ENCODE measurements at regions not wholly inside any gene's neighbourhood (a gene's known extent, or its start where the extent isn't known, plus 50 kb on each side); places are given as distances from the start of the nearest gene placed in this dataset.
"Not testable (repeated sequence)": the region's sequence is repeated elsewhere in the genome, so short reads cannot be mapped to it uniquely, and the experiment has no call there.

DNA sequence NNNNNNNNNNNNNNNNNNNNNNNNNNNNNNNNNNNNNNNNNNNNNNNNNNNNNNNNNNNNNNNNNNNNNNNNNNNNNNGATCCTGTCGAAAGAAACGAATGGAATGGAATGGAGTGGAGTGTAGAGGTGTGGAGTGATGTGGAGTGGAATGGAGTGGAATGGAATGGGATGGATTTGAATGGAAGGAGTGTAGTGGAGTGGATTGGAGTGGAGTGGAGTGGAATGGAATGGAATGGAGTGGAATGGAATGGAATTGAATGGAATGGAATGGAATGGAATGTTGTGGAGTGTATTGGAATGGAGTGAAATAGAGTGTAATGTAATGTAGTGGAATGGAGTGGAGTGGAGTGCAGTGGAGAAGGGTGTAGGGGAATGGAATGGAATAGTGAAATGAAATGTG, 1275.4 kb upstream of the TPTE start:
- DNase-seq, result not testable (repeated sequence)

GRCh38 chr21:9246481-9247289, 1274.7 kb upstream of the TPTE start:
- peak; percentile 2 for DNase-seq

- not testable (repeated sequence) for DNase-seq
Measured at GRCh38 chr21:9247290-9247613, 1274.1 kb upstream of the TPTE start.

DNA sequence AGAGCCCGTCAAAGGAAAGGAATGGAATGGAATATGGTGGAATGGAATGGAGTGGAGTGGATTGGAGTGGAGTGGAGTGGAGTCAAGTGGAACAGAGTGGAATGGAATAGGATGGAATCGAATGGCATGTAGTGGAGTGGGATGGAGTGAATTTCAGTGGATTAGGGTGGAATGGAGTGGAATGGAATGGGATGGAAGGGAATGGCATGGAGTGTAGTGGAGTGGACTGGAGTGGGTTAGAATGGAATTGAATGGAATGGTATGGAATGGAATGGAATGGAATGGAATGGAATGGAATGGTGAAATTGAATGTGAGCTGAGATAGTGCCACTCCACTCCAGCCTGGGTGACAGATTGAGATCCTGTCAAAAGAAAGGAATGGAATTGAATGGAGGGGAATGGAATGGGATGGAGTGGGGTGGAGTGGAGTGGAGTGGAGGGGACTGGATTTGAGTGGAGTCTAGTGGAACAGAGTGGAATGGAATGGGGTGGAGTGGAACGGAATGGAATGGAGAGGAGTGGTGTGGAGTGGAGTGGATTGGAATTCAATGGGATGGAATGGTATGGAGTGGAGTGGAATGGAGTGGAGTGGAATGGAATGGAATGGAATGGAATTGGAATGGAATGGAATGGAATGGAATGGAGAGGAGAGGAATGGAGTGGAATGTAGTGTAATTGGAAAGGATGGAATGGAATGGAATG, 1273.6 kb upstream of the TPTE start:
- not testable (repeated sequence) for DNase-seq

All from RPMI8226 (cell line).